ENCODE measurements at regions not wholly inside any gene's neighbourhood (a gene's known extent, or its start where the extent isn't known, plus 50 kb on each side); places are given as distances from the start of the nearest gene placed in this dataset.

GRCh38 chr4:23061431-23061830, 368.7 kb downstream of the GBA3 start:
- H3K27ac ChIP-seq (ENCODE audit: low read depth, low read length) = no peak overlapping the region
- no peak overlapping the region for H3K9ac ChIP-seq (ENCODE audit: low read depth, low read length)
- no peaks in the 10 kb centered on the region for H3K36me3 ChIP-seq (ENCODE audit: control insufficient read depth, insufficient read depth, low read length)
- H3K4me3 ChIP-seq (ENCODE audit: low read depth, low read length) = no peak overlapping the region
- no peaks in the 10 kb centered on the region for H3K4me1 ChIP-seq (ENCODE audit: control insufficient read depth, insufficient read depth, low read length)
- no peaks in the 10 kb centered on the region for H3K9me3 ChIP-seq (ENCODE audit: control insufficient read depth, insufficient read depth, low read length)
- no peaks in the 10 kb centered on the region for H3K27me3 ChIP-seq (ENCODE audit: control insufficient read depth, insufficient read depth, low read length)

- H3K27ac ChIP-seq (ENCODE audit: low read depth, low read length) = no peak overlapping the region
- no peaks in the 10 kb centered on the region for H3K27me3 ChIP-seq (ENCODE audit: control insufficient read depth, insufficient read depth, low read length)
- no peaks in the 10 kb centered on the region for H3K36me3 ChIP-seq (ENCODE audit: control insufficient read depth, insufficient read depth, low read length)
- H3K4me3 ChIP-seq (ENCODE audit: low read depth, low read length) = no peak overlapping the region
- no peak overlapping the region for H3K9ac ChIP-seq (ENCODE audit: low read depth, low read length)
- H3K4me1 ChIP-seq (ENCODE audit: control insufficient read depth, insufficient read depth, low read length) = no peaks in the 10 kb centered on the region
- no peaks in the 10 kb centered on the region for H3K9me3 ChIP-seq (ENCODE audit: control insufficient read depth, insufficient read depth, low read length)
These were observed 368.0 kb downstream of the GBA3 start for GRCh38 chr4:23060776-23061175.

GRCh38 chr4:23058165-23058776, 365.5 kb downstream of the GBA3 start:
- no peak overlapping the region for H3K4me3 ChIP-seq (ENCODE audit: low read depth, low read length)
- no peaks in the 10 kb centered on the region for H3K4me1 ChIP-seq (ENCODE audit: control insufficient read depth, insufficient read depth, low read length)
- no peaks in the 10 kb centered on the region for H3K36me3 ChIP-seq (ENCODE audit: control insufficient read depth, insufficient read depth, low read length)
- no peaks in the 10 kb centered on the region for H3K27me3 ChIP-seq (ENCODE audit: control insufficient read depth, insufficient read depth, low read length)
- H3K9me3 ChIP-seq (ENCODE audit: control insufficient read depth, insufficient read depth, low read length) = no peaks in the 10 kb centered on the region
- H3K27ac ChIP-seq (ENCODE audit: low read depth, low read length) = no peak overlapping the region
- no peak overlapping the region for H3K9ac ChIP-seq (ENCODE audit: low read depth, low read length)

DNA sequence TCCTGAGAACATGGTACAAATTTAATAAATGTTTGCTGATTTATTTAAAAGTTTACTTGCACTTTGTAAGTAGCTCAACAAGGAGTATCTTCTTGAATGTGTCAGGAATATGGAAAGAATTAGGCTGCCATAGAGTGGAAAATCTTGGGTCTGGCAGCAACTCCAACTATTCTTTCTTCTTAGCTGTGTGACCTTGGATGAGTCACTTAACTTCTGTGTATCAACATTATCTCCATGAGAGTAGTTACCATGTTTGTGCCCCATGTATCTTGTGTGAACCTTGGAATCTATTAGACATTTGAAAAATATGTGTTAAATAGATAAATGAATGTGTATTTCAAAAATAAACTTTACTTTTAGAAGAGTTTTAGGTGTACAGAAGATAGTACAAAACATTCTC, 348.8 kb downstream of the GBA3 start:
- H3K36me3 ChIP-seq (ENCODE audit: control insufficient read depth, insufficient read depth, low read length) = no peaks in the 10 kb centered on the region
- H3K27ac ChIP-seq (ENCODE audit: low read depth, low read length) = no peak overlapping the region
- H3K4me1 ChIP-seq (ENCODE audit: control insufficient read depth, insufficient read depth, low read length) = no peaks in the 10 kb centered on the region
- no peak overlapping the region for H3K4me3 ChIP-seq (ENCODE audit: low read depth, low read length)
- H3K9ac ChIP-seq (ENCODE audit: low read depth, low read length) = no peak overlapping the region
- H3K9me3 ChIP-seq (ENCODE audit: control insufficient read depth, insufficient read depth, low read length) = no peaks in the 10 kb centered on the region
- no peaks in the 10 kb centered on the region for H3K27me3 ChIP-seq (ENCODE audit: control insufficient read depth, insufficient read depth, low read length)

DNA sequence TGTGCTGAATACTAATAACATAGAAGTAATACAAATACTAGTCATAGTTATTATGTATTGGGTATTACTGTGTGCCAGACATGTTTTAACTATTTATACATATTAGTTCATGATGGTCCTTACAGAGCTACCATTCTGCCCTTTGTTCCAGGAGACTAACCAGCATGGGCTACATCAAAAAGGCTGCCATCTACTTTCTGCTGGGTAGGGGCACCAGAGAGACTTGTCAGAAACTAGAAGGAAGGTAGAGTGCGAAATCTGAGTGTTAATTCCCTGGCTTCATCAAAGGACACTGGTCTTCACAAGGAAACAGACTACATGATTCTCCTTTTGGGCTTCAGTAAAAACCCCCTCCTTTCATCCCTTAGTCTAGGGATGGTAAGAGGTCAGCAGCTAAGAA, 347.8 kb downstream of the GBA3 start:
- H3K27me3 ChIP-seq (ENCODE audit: control insufficient read depth, insufficient read depth, low read length) = no peaks in the 10 kb centered on the region
- H3K27ac ChIP-seq (ENCODE audit: low read depth, low read length) = no peak overlapping the region
- no peaks in the 10 kb centered on the region for H3K36me3 ChIP-seq (ENCODE audit: control insufficient read depth, insufficient read depth, low read length)
- no peaks in the 10 kb centered on the region for H3K4me1 ChIP-seq (ENCODE audit: control insufficient read depth, insufficient read depth, low read length)
- no peaks in the 10 kb centered on the region for H3K9me3 ChIP-seq (ENCODE audit: control insufficient read depth, insufficient read depth, low read length)
- H3K9ac ChIP-seq (ENCODE audit: low read depth, low read length) = no peak overlapping the region
- H3K4me3 ChIP-seq (ENCODE audit: low read depth, low read length) = no peak overlapping the region

- H3K4me1 ChIP-seq (ENCODE audit: control insufficient read depth, insufficient read depth, low read length) = no peaks in the 10 kb centered on the region
These were observed 347.1 kb downstream of the GBA3 start for GRCh38 chr4:23039818-23040217.

GRCh38 chr4:23038626-23039491, 346.1 kb downstream of the GBA3 start:
- Histone ChIP-seq H3K36me3 (ENCODE audit: control insufficient read depth, insufficient read depth, low read length) (no peaks in the 10 kb centered on the region), H3K27ac (ENCODE audit: low read depth, low read length) (no peak overlapping the region), H3K27me3 (ENCODE audit: control insufficient read depth, insufficient read depth, low read length) (no peaks in the 10 kb centered on the region), H3K9me3 (ENCODE audit: control insufficient read depth, insufficient read depth, low read length) (no peaks in the 10 kb centered on the region), H3K4me1 (ENCODE audit: control insufficient read depth, insufficient read depth, low read length) (peaks cover 6% of the 10 kb centered on the region), H3K4me3 (ENCODE audit: low read depth, low read length) (no peak overlapping the region), H3K9ac (ENCODE audit: low read depth, low read length) (no peak overlapping the region)

More at GRCh38 chr4:23039818-23040217, 347.1 kb downstream of the GBA3 start:
- H3K9me3 ChIP-seq (ENCODE audit: control insufficient read depth, insufficient read depth, low read length) = no peaks in the 10 kb centered on the region
- no peak overlapping the region for H3K4me3 ChIP-seq (ENCODE audit: low read depth, low read length)
- no peaks in the 10 kb centered on the region for H3K27me3 ChIP-seq (ENCODE audit: control insufficient read depth, insufficient read depth, low read length)
- H3K9ac ChIP-seq (ENCODE audit: low read depth, low read length) = no peak overlapping the region
- no peak overlapping the region for H3K27ac ChIP-seq (ENCODE audit: low read depth, low read length)
- no peaks in the 10 kb centered on the region for H3K36me3 ChIP-seq (ENCODE audit: control insufficient read depth, insufficient read depth, low read length)

DNA sequence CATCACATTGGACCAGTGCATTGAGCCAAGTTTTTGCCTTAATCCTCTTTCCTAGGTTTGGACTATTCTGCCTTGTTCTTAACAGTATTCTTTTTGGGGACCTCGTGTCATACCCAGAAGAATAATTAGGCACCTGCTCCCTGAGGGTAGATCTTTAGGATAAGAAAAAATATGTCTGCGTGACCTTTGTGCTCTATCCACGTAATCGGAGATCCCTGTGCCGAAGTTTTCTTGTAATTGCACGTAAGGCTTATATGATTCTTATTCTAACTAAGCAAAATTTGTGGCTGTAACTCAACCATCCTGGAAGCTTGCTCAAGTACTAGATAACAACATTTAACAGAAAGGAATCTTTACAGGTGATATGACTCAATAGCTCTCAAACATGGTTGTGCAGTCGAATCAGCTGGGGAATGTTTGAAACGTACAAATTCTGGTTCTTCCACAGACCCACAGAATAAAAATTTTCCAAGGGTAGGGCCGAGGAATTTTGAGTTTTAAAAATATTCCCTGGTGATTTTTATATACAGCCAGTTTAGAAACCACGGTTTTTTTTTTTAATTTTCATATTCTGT, 344.3 kb downstream of the GBA3 start:
- Histone ChIP-seq H3K36me3 (ENCODE audit: control insufficient read depth, insufficient read depth, low read length) (no peaks in the 10 kb centered on the region), H3K4me1 (ENCODE audit: control insufficient read depth, insufficient read depth, low read length) (peaks cover 8% of the 10 kb centered on the region), H3K9ac (ENCODE audit: low read depth, low read length) (no peak overlapping the region), H3K4me3 (ENCODE audit: low read depth, low read length) (no peak overlapping the region), H3K27me3 (ENCODE audit: control insufficient read depth, insufficient read depth, low read length) (no peaks in the 10 kb centered on the region), H3K9me3 (ENCODE audit: control insufficient read depth, insufficient read depth, low read length) (no peaks in the 10 kb centered on the region), H3K27ac (ENCODE audit: low read depth, low read length) (no peak overlapping the region)

DNA sequence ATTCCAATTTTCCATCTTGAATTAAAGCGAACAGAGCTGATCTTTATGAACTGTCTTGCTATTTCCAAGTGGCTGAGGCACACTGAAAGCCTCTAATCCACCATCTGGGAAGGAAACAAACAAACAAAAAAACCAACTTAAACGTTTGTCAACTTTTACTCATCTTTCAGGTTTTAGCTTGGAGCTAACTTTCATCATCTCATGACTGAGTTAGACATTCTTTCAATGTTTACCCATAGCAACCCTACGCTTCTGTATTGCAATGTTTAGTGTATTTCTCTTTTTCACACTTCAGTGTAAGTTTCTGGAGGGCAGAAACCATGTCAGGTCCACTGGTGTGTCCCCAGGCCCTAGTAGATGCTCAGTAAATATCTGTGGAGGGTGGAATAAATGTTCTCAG, 343.8 kb downstream of the GBA3 start:
- H3K9ac ChIP-seq (ENCODE audit: low read depth, low read length) = no peak overlapping the region
- H3K4me3 ChIP-seq (ENCODE audit: low read depth, low read length) = no peak overlapping the region
- peaks cover 8% of the 10 kb centered on the region for H3K4me1 ChIP-seq (ENCODE audit: control insufficient read depth, insufficient read depth, low read length)
- no peaks in the 10 kb centered on the region for H3K27me3 ChIP-seq (ENCODE audit: control insufficient read depth, insufficient read depth, low read length)
- no peaks in the 10 kb centered on the region for H3K36me3 ChIP-seq (ENCODE audit: control insufficient read depth, insufficient read depth, low read length)
- H3K9me3 ChIP-seq (ENCODE audit: control insufficient read depth, insufficient read depth, low read length) = no peaks in the 10 kb centered on the region
- H3K27ac ChIP-seq (ENCODE audit: low read depth, low read length) = no peak overlapping the region

GRCh38 chr4:23035521-23036056, 342.9 kb downstream of the GBA3 start:
- H3K9ac ChIP-seq (ENCODE audit: low read depth, low read length) = no peak overlapping the region
- no peak overlapping the region for H3K4me3 ChIP-seq (ENCODE audit: low read depth, low read length)

DNA sequence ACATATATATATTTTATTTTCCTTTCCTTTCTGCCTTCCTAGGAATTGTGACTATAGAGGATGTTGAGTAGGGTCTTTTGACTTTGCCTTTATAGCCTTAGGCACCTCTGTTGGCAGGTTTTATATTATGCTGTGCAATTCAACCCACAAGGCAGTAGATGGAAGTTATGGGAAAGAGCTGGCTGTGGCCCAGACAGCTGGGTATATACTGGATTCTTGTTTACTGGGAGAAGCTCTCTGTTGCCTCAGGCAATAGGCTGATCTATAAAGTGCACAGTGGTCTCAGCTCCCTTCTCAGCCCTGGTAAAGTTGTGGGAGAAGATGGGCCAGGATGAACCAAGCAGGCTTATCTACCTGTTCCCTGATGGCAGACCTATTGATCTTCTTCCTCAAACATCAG, 342.0 kb downstream of the GBA3 start:
- H3K4me1 ChIP-seq (ENCODE audit: control insufficient read depth, insufficient read depth, low read length) = peaks cover 8% of the 10 kb centered on the region
- H3K27ac ChIP-seq (ENCODE audit: low read depth, low read length) = no peak overlapping the region
- no peaks in the 10 kb centered on the region for H3K9me3 ChIP-seq (ENCODE audit: control insufficient read depth, insufficient read depth, low read length)
- H3K9ac ChIP-seq (ENCODE audit: low read depth, low read length) = no peak overlapping the region
- no peaks in the 10 kb centered on the region for H3K27me3 ChIP-seq (ENCODE audit: control insufficient read depth, insufficient read depth, low read length)
- H3K4me3 ChIP-seq (ENCODE audit: low read depth, low read length) = no peak overlapping the region
- H3K36me3 ChIP-seq (ENCODE audit: control insufficient read depth, insufficient read depth, low read length) = no peaks in the 10 kb centered on the region

More at GRCh38 chr4:23035521-23036056, 342.9 kb downstream of the GBA3 start:
- H3K27me3 ChIP-seq (ENCODE audit: control insufficient read depth, insufficient read depth, low read length) = no peaks in the 10 kb centered on the region
- no peaks in the 10 kb centered on the region for H3K36me3 ChIP-seq (ENCODE audit: control insufficient read depth, insufficient read depth, low read length)
- peaks cover 8% of the 10 kb centered on the region for H3K4me1 ChIP-seq (ENCODE audit: control insufficient read depth, insufficient read depth, low read length)
- no peaks in the 10 kb centered on the region for H3K9me3 ChIP-seq (ENCODE audit: control insufficient read depth, insufficient read depth, low read length)
- no peak overlapping the region for H3K27ac ChIP-seq (ENCODE audit: low read depth, low read length)

Data from HUES48 (cell line).